OCI-LY7 (cell line): ENCODE measurements at regions not wholly inside any gene's neighbourhood (a gene's known extent, or its start where the extent isn't known, plus 50 kb on each side); places are given as distances from the start of the nearest gene placed in this dataset.

Experiments
- EZH2phosphoT487 ChIP-seq: fragments of 200-600 bp; sonication (generic); IDR thresholded peaks from 2 replicates; pipeline ENCODE4 v1.6.1; 2018; ENCODE audit warnings: low read depth, borderline replicate concordance, mild to moderate bottlenecking, mixed run types, antibody characterized with exemption, low read length, moderate library complexity, mixed read lengths
- TF ChIP-seq, protein P1 (sequence below): fragments of 200-600 bp; sonication (generic); conservative IDR thresholded peaks from 2 replicates; pipeline ENCODE4 v1.5.1; 2014; ENCODE audit warnings: mild to moderate bottlenecking, antibody characterized with exemption, low read length, moderate library complexity, mixed read lengths

GRCh38 chr9:81787747-81788632 lies 98.6 kb upstream of the TLE1 start:
- TF ChIP-seq, protein P1, sequence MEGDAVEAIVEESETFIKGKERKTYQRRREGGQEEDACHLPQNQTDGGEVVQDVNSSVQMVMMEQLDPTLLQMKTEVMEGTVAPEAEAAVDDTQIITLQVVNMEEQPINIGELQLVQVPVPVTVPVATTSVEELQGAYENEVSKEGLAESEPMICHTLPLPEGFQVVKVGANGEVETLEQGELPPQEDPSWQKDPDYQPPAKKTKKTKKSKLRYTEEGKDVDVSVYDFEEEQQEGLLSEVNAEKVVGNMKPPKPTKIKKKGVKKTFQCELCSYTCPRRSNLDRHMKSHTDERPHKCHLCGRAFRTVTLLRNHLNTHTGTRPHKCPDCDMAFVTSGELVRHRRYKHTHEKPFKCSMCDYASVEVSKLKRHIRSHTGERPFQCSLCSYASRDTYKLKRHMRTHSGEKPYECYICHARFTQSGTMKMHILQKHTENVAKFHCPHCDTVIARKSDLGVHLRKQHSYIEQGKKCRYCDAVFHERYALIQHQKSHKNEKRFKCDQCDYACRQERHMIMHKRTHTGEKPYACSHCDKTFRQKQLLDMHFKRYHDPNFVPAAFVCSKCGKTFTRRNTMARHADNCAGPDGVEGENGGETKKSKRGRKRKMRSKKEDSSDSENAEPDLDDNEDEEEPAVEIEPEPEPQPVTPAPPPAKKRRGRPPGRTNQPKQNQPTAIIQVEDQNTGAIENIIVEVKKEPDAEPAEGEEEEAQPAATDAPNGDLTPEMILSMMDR = no peak
- TF ChIP-seq EZH2phosphoT487 = no peak
